IMR-90 (cell line): ENCODE measurements at regions not wholly inside any gene's neighbourhood (a gene's known extent, or its start where the extent isn't known, plus 50 kb on each side); places are given as distances from the start of the nearest gene placed in this dataset.

Experiments used
- ATAC-seq: fragments of 200-7000 bp; cut with Tn5 transposase; 2 replicates; pipeline ENCODE4 v1.9.1; 2020; ENCODE audit warnings: low read depth, mild to moderate bottlenecking, moderate library complexity
- BruUV-seq: library from RNA; stranded (reverse); fragments of 400-500 nt; replicated peaks from 2 replicates; lab custom pipeline; 2021; lab: Mats Ljungman, UMichigan
- CTCF ChIA-PET: fragments of 300-600 bp; formaldehyde crosslinking; extraction: SDS; loops from one replicate; lab custom pipeline; 2021; ENCODE audit warnings: antibody characterized with exemption; lab: Yijun Ruan, JAX
- POLR2A ChIA-PET: fragments of 300-600 bp; sonication (Branson Sonifier 250); formaldehyde crosslinking; loops from one replicate; lab custom pipeline; 2022; ENCODE audit warnings: antibody characterized with exemption; ENCODE audit not compliant: unreplicated experiment; lab: Charles Lee
- DNase-seq: peaks from one replicate; pipeline ENCODE4 v3.0.0; 2013
- H2AFZ ChIP-seq: replicated peaks from 2 replicates; pipeline ENCODE3; 2013; ENCODE audit warnings: low read length, mild to moderate bottlenecking; ENCODE audit not compliant: poor library complexity
- H2AK5ac ChIP-seq: 2 replicates; pipeline ENCODE4 v1.6.1; 2013; ENCODE audit warnings: low read depth, low read length, inconsistent platforms
- H2AK9ac ChIP-seq: replicated peaks from 2 replicates; pipeline ENCODE3; 2013; ENCODE audit warnings: mild to moderate bottlenecking, low read depth, low read length, moderate library complexity; ENCODE audit not compliant: poor library complexity
- H2BK120ac ChIP-seq: 2 replicates; pipeline ENCODE4 v1.6.1; 2013; ENCODE audit warnings: low read depth, low read length, inconsistent platforms
- H2BK15ac ChIP-seq: 3 replicates; pipeline ENCODE4 v1.6.1; 2013; ENCODE audit warnings: low read depth, low read length, inconsistent platforms
- H2BK20ac ChIP-seq: 2 replicates; pipeline ENCODE4 v1.6.1; 2013; ENCODE audit warnings: low read depth, mild to moderate bottlenecking, inconsistent platforms, low read length, moderate library complexity
- H2BK5ac ChIP-seq: 2 replicates; pipeline ENCODE4 v1.6.1; 2013; ENCODE audit warnings: mild to moderate bottlenecking, low read depth, low read length, inconsistent platforms; ENCODE audit not compliant: poor library complexity, severe bottlenecking
- H3K14ac ChIP-seq: replicated peaks from 2 replicates; pipeline ENCODE4 v1.6.1; 2013; ENCODE audit warnings: low read depth, low read length, inconsistent platforms
- H3K18ac ChIP-seq: 2 replicates; pipeline ENCODE4 v1.6.1; 2013; ENCODE audit warnings: low read depth, low read length, control low read depth
- H3K23ac ChIP-seq: 2 replicates; pipeline ENCODE4 v1.6.1; 2013; ENCODE audit warnings: low read depth, low read length, inconsistent platforms
- H3K27ac ChIP-seq: 2 replicates; pipeline ENCODE4 v1.5.1; 2013; ENCODE audit warnings: mild to moderate bottlenecking, control low read depth, low read length; ENCODE audit not compliant: insufficient read depth
- H3K27me3 ChIP-seq: 2 replicates; pipeline ENCODE4 v1.6.1; 2013; ENCODE audit warnings: low read length; ENCODE audit not compliant: control insufficient read depth, insufficient read depth
- H3K36me3 ChIP-seq: 2 replicates; pipeline ENCODE4 v1.6.1; 2013; ENCODE audit warnings: low read length, mixed read lengths; ENCODE audit not compliant: control insufficient read depth, insufficient read depth
- H3K4ac ChIP-seq: 2 replicates; pipeline ENCODE4 v1.6.1; 2013; ENCODE audit warnings: low read depth, low read length, inconsistent platforms
- H3K4me1 ChIP-seq: 2 replicates; pipeline ENCODE4 v1.6.1; 2013; ENCODE audit warnings: low read length, mixed read lengths; ENCODE audit not compliant: control insufficient read depth, insufficient read depth
- H3K4me2 ChIP-seq: 2 replicates; pipeline ENCODE4 v1.6.1; 2013; ENCODE audit warnings: low read depth, mild to moderate bottlenecking, control low read depth, low read length, moderate library complexity
- H3K4me3 ChIP-seq: 2 replicates; pipeline ENCODE4 v1.5.1; 2013; ENCODE audit warnings: low read depth, mild to moderate bottlenecking, control low read depth, low read length, moderate library complexity; ENCODE audit not compliant: insufficient read depth
- H3K56ac ChIP-seq: 2 replicates; pipeline ENCODE4 v1.6.1; 2013; ENCODE audit warnings: low read length, inconsistent platforms; ENCODE audit not compliant: insufficient read depth; ENCODE audit errors: extremely low read depth
- H3K79me1 ChIP-seq, 2 experiments: 2 replicates each; pipeline ENCODE4 v1.6.1; 2013; ENCODE audit warnings: low read length in 2 of 2, inconsistent platforms in 1 of 2, low read depth in 1 of 2
- H3K9ac ChIP-seq: 2 replicates; pipeline ENCODE4 v1.6.1; 2013; ENCODE audit warnings: low read depth, low read length, control low read depth
- H3K9me1 ChIP-seq: 2 replicates; pipeline ENCODE4 v1.6.1; 2013; ENCODE audit warnings: low read length, inconsistent platforms; ENCODE audit not compliant: insufficient read depth
- H3K9me3 ChIP-seq: 2 replicates; pipeline ENCODE4 v1.6.1; 2013; ENCODE audit warnings: low read length; ENCODE audit not compliant: control insufficient read depth, insufficient read depth
- H4K20me1 ChIP-seq: 2 replicates; pipeline ENCODE4 v1.6.1; 2013; ENCODE audit warnings: low read length, inconsistent platforms; ENCODE audit not compliant: insufficient read depth
- H4K5ac ChIP-seq: 2 replicates; pipeline ENCODE4 v1.6.1; 2013; ENCODE audit warnings: mild to moderate bottlenecking, low read depth, low read length, control low read depth
- H4K8ac ChIP-seq, 2 experiments: 2 replicates each; pipeline ENCODE4 v1.6.1; 2013; ENCODE audit warnings: low read depth in 2 of 2, low read length in 2 of 2, control low read depth in 1 of 2, inconsistent platforms in 1 of 2
- H4K91ac ChIP-seq: 2 replicates; pipeline ENCODE4 v1.6.1; 2013; ENCODE audit warnings: low read depth, low read length, inconsistent platforms; ENCODE audit not compliant: insufficient read depth
- BHLHE40 ChIP-seq: fragments of 150-350 bp; IDR thresholded peaks from 2 replicates; pipeline ENCODE4 v1.6.1; 2016; ENCODE audit warnings: mild to moderate bottlenecking, low read depth, low read length
- CEBPB ChIP-seq: IDR thresholded peaks from 2 replicates; pipeline ENCODE4 v1.6.1; 2012; ENCODE audit warnings: low read depth, low read length, improper control_type of control experiment
- CHD1 ChIP-seq: IDR thresholded peaks from 2 replicates; pipeline ENCODE4 v1.6.1; 2012; ENCODE audit warnings: low read depth, low read length, improper control_type of control experiment
- CTCF ChIP-seq: conservative IDR thresholded peaks from 2 replicates; pipeline ENCODE4 v1.5.1; 2012; ENCODE audit warnings: mild to moderate bottlenecking, low read depth, low read length, improper control_type of control experiment
- ELK1 ChIP-seq: fragments of 150-350 bp; IDR thresholded peaks from 2 replicates; pipeline ENCODE4 v1.6.1; 2016; ENCODE audit warnings: low read depth, mild to moderate bottlenecking, low read length, moderate library complexity, borderline replicate concordance
- FOS ChIP-seq: fragments of 150-350 bp; IDR thresholded peaks from 2 replicates; pipeline ENCODE4 v1.6.1; 2016; ENCODE audit warnings: low read depth, low read length
- MAZ ChIP-seq: IDR thresholded peaks from 2 replicates; pipeline ENCODE4 v1.6.1; 2012; ENCODE audit warnings: low read depth, mild to moderate bottlenecking, low read length, improper control_type of control experiment, moderate library complexity, borderline replicate concordance
- NFE2L2 ChIP-seq: fragments of 150-350 bp; IDR thresholded peaks from 2 replicates; pipeline ENCODE4 v1.6.1; 2016; ENCODE audit warnings: low read depth, mild to moderate bottlenecking, low read length
- POLR2A ChIP-seq: IDR thresholded peaks from 2 replicates; pipeline ENCODE4 v1.6.1; 2012; ENCODE audit warnings: mild to moderate bottlenecking, low read depth, low read length
- RAD21 ChIP-seq: IDR thresholded peaks from 2 replicates; pipeline ENCODE4 v1.6.1; 2012; ENCODE audit warnings: low read length, improper control_type of control experiment
- SMC3 ChIP-seq: fragments of 150-350 bp; IDR thresholded peaks from 2 replicates; pipeline ENCODE4 v1.6.1; 2016; ENCODE audit warnings: low read depth, mild to moderate bottlenecking, antibody characterized with exemption, low read length, moderate library complexity
- USF2 ChIP-seq: fragments of 150-350 bp; IDR thresholded peaks from 2 replicates; pipeline ENCODE4 v1.6.1; 2017; ENCODE audit warnings: mild to moderate bottlenecking, antibody characterized with exemption, low read length, low read depth
- WGBS, 2 experiments: methylation state at CpG; one replicate each; pipeline versions ENCODE4 v1.1.5 to v1.1.7; 2013; ENCODE audit warnings: missing lambda C conversion rate in 2 of 2; ENCODE audit not compliant: insufficient read length in 1 of 2; ENCODE audit errors: extremely low coverage in 2 of 2; 5-methylcytosine and 5-hydroxymethylcytosine counted together
- dilution Hi-C: fragments of 300-500 bp; cut with HindIII; formaldehyde crosslinking; loops from one replicate; pipeline ENCODE4 v1.14.3; 2018; ENCODE audit warnings: low sequenced_read_pairs; ENCODE audit not compliant: unreplicated experiment
- in situ Hi-C: fragments of 300-500 bp; cut with MboI; formaldehyde crosslinking; loops from 3 replicates; pipeline ENCODE4 v1.14.3; 2019; ENCODE audit warnings: low sequenced_read_pairs, inconsistent platforms, mixed read lengths
- intact Hi-C: fragments of 100-400 bp; cut with micrococcal nuclease; formaldehyde crosslinking; loops from 2 replicates; pipeline ENCODE4 v1.10.0; 2022

GRCh38 chr16:54576785-54577184 is 290.2 kb upstream of the IRX3 start:
- in situ Hi-C loops, result no loop called here
- no peak overlapping the region for H3K18ac ChIP-seq
- H3K27me3 ChIP-seq, result peaks cover 8% of the 10 kb centered on the region
- no peak overlapping the region for H3K14ac ChIP-seq
- WGBS, 2 experiments, result no CpG with 5 or more reads among the region's 4 CpGs
- no peaks in the 10 kb centered on the region for H4K20me1 ChIP-seq
- H3K4ac ChIP-seq, result no peak overlapping the region
- H2AK9ac ChIP-seq, result no peak overlapping the region
- no peak overlapping the region for H4K5ac ChIP-seq
- ATAC-seq (no peak), DNase-seq (no peak)
- CTCF ChIA-PET, result no interaction called here
- dilution Hi-C loops, result no loop called here
- no peak overlapping the region for H2BK120ac ChIP-seq
- H2BK5ac ChIP-seq, result no peak overlapping the region
- H3K9me3 ChIP-seq, result no peaks in the 10 kb centered on the region
- H4K91ac ChIP-seq, result no peak overlapping the region
- no peak overlapping the region for H3K9ac ChIP-seq
- H2BK20ac ChIP-seq, result no peak overlapping the region
- BruUV-seq, result no TSS peak
- TF ChIP-seq CEBPB, result no peak
- no peak for TF ChIP-seq BHLHE40
- no peak for TF ChIP-seq NFE2L2
- no peak for TF ChIP-seq MAZ
- TF ChIP-seq USF2, result no peak
- no peak for TF ChIP-seq CTCF
- no peak for TF ChIP-seq SMC3
- TF ChIP-seq CHD1, result no peak
- no peak for TF ChIP-seq POLR2A
- no peak for TF ChIP-seq ELK1
- no peak for TF ChIP-seq FOS
- no peak for TF ChIP-seq RAD21
- H2AFZ ChIP-seq, result no peak overlapping the region
- intact Hi-C loops, result no loop called here
- POLR2A ChIA-PET, result no interaction called here
- no peak overlapping the region for H3K23ac ChIP-seq
- H3K9me1 ChIP-seq, result no peaks in the 10 kb centered on the region
- no peaks in the 10 kb centered on the region for H3K79me1 ChIP-seq
- no peak overlapping the region for H3K56ac ChIP-seq
- H3K27ac ChIP-seq, result no peak overlapping the region
- no peak overlapping the region for H4K8ac ChIP-seq
- H2BK15ac ChIP-seq, result no peak overlapping the region
- H2AK5ac ChIP-seq, result no peak overlapping the region
- no peaks in the 10 kb centered on the region for H3K4me1 ChIP-seq
- no peak overlapping the region for H3K4me2 ChIP-seq
- no peak overlapping the region for H3K4me3 ChIP-seq
- H3K36me3 ChIP-seq, result no peaks in the 10 kb centered on the region
